HepG2 (cell line): ENCODE measurements at regions not wholly inside any gene's neighbourhood (a gene's known extent, or its start where the extent isn't known, plus 50 kb on each side); places are given as distances from the start of the nearest gene placed in this dataset.

Source experiments
- ATAC-seq: fragments of 200-7000 bp; cut with Tn5 transposase; 3 replicates; pipeline ENCODE4 v1.9.1; 2020; ENCODE audit warnings: mild to moderate bottlenecking, moderate library complexity
- BruUV-seq: library from RNA; stranded (reverse); fragments of 400-500 nt; replicated peaks from 2 replicates; lab custom pipeline; 2021; lab: Mats Ljungman, UMichigan
- CTCF ChIA-PET: fragments of 300-600 bp; formaldehyde crosslinking; extraction: SDS; loops from one replicate; lab custom pipeline; 2021; ENCODE audit warnings: low total read pairs, inconsistent platforms, low intra/inter-chr PET ratio; lab: Yijun Ruan, JAX
- POLR2A ChIA-PET: fragments of 350-600 bp; sonication (Branson Sonifier 250); formaldehyde crosslinking; loops from one replicate; lab custom pipeline; 2020; ENCODE audit warnings: antibody characterized with exemption, inconsistent platforms; lab: Yijun Ruan, JAX
- DNase-seq: peaks from one replicate; pipeline ENCODE4 v3.0.0-alpha.2; 2015; ENCODE audit warnings: low spot score
- FAIRE-seq: peaks from 3 replicates; lab custom pipeline; 2011; peaks lifted over from hg19 to GRCh38; lab: Jason Lieb, UNC
- H2AFZ ChIP-seq: one replicate; pipeline ENCODE4 v1.6.1; 2011; ENCODE audit warnings: low read length, inconsistent platforms
- H3K27ac ChIP-seq: fragments of 300-600 bp; 3 replicates; pipeline ENCODE4 v1.8.0; 2011; ENCODE audit warnings: mixed run types, mild to moderate bottlenecking, mixed read lengths, low read length, inconsistent platforms; ENCODE audit not compliant: insufficient read depth; ENCODE audit errors: extremely low read length
- H3K27me3 ChIP-seq, 2 experiments: fragments of 200-600 bp in 1 of 2; 2 replicates in 1 of 2; 3 replicates in 1 of 2; pipeline versions ENCODE4 v1.6.0 to v1.8.0; 2011; ENCODE audit warnings: low read length in 2 of 2, mild to moderate bottlenecking in 2 of 2, moderate library complexity in 2 of 2, inconsistent platforms in 1 of 2; ENCODE audit not compliant: insufficient read depth in 2 of 2, control insufficient read depth in 1 of 2
- H3K36me3 ChIP-seq, 2 experiments: fragments of 200-600 bp in 1 of 2; replicated peaks in 1 of 2; 2 replicates in 1 of 2; 3 replicates in 1 of 2; pipeline versions ENCODE4 v1.5.1 to v1.8.0; 2011; ENCODE audit warnings: low read length in 2 of 2, inconsistent platforms in 1 of 2; ENCODE audit not compliant: insufficient read depth in 2 of 2, control insufficient read depth in 1 of 2
- H3K4me1 ChIP-seq: 2 replicates; pipeline ENCODE4 v1.5.1; 2012; ENCODE audit warnings: low read length, inconsistent platforms; ENCODE audit not compliant: insufficient read depth
- H3K4me2 ChIP-seq: 2 replicates; pipeline ENCODE4 v1.6.0; 2011; ENCODE audit warnings: low read depth, low read length, inconsistent platforms
- H3K4me3 ChIP-seq, 3 experiments: fragments of 200-600 bp in 1 of 3; sonication (generic), shearing (Covaris generic) in 1 of 3; replicated peaks in 1 of 3; 2 replicates each; pipeline ENCODE4 v1.5.1; 2011 to 2016; ENCODE audit warnings: low read length in 3 of 3, inconsistent platforms in 2 of 3, low read depth in 2 of 3, mild to moderate bottlenecking in 2 of 3, control low read depth in 1 of 3, mixed read lengths in 1 of 3; ENCODE audit not compliant: insufficient read depth in 1 of 3
- H3K79me2 ChIP-seq: one replicate; pipeline ENCODE4 v1.6.1; 2011; ENCODE audit warnings: low read length, inconsistent platforms; ENCODE audit not compliant: insufficient read depth
- H3K9ac ChIP-seq: 2 replicates; pipeline ENCODE4 v1.6.0; 2011; ENCODE audit warnings: mild to moderate bottlenecking, low read depth, low read length, inconsistent platforms; ENCODE audit not compliant: insufficient read depth
- H3K9me3 ChIP-seq: 2 replicates; pipeline ENCODE4 v1.5.1; 2012; ENCODE audit warnings: mild to moderate bottlenecking, low read length
- H4K20me1 ChIP-seq: 2 replicates; pipeline ENCODE4 v1.6.0; 2011; ENCODE audit warnings: inconsistent platforms, mild to moderate bottlenecking, low read length, moderate library complexity; ENCODE audit not compliant: insufficient read depth
- BRF2 ChIP-seq: sonication (generic); formaldehyde crosslinking; IDR thresholded peaks from 2 replicates; pipeline ENCODE4 v1.8.1; 2022; ENCODE audit warnings: mild to moderate bottlenecking, missing genetic modification reagents
- CBX1 ChIP-seq: IDR thresholded peaks from one replicate; pipeline ENCODE4 v1.6.1; 2016; ENCODE audit warnings: antibody characterized with exemption, low read depth
- CBX2 ChIP-seq, 2 experiments: fragments of 200-600 bp in 1 of 2; sonication (generic); formaldehyde crosslinking in 1 of 2; IDR thresholded peaks; 2 replicates each; pipeline versions ENCODE4 v1.7.0 to v1.8.1; 2018 to 2022; ENCODE audit warnings: low read depth in 2 of 2, low read length in 1 of 2, mild to moderate bottlenecking in 1 of 2, missing genetic modification reagents in 1 of 2
- HOXD1 ChIP-seq: sonication (generic); formaldehyde crosslinking; IDR thresholded peaks from 2 replicates; pipeline ENCODE4 v1.5.0; 2020; ENCODE audit warnings: missing genetic modification reagents
- JUN ChIP-seq: sonication (generic); formaldehyde crosslinking; IDR thresholded peaks from 2 replicates; pipeline ENCODE4 v1.4.0; 2020; ENCODE audit warnings: mild to moderate bottlenecking, missing genetic modification reagents
- KDM2A ChIP-seq: sonication (generic); formaldehyde crosslinking; IDR thresholded peaks from 2 replicates; pipeline ENCODE4 v1.4.0; 2020; ENCODE audit warnings: low read depth, missing genetic modification reagents, borderline replicate concordance
- KLF6 ChIP-seq: IDR thresholded peaks from 2 replicates; pipeline ENCODE4 v1.8.0; 2016; ENCODE audit warnings: missing biosample characterization, missing genetic modification reagents
- LRRFIP1 ChIP-seq: sonication (generic); formaldehyde crosslinking; conservative IDR thresholded peaks from 2 replicates; pipeline ENCODE4 v1.4.0; 2020; ENCODE audit warnings: missing genetic modification reagents
- NFE2 ChIP-seq: sonication (generic); formaldehyde crosslinking; IDR thresholded peaks from 2 replicates; pipeline ENCODE4 v1.4.0; 2020; ENCODE audit warnings: missing genetic modification reagents
- ONECUT2 ChIP-seq: sonication (generic); formaldehyde crosslinking; IDR thresholded peaks from 2 replicates; pipeline ENCODE4 v1.4.0; 2020; ENCODE audit warnings: missing genetic modification reagents
- PRDM4 ChIP-seq: sonication (generic); formaldehyde crosslinking; IDR thresholded peaks from 2 replicates; pipeline ENCODE4 v1.9.0; 2021; ENCODE audit warnings: missing genetic modification reagents, borderline replicate concordance
- RCOR2 ChIP-seq: IDR thresholded peaks from 2 replicates; pipeline ENCODE4 v1.6.1; 2016; ENCODE audit warnings: missing biosample characterization, missing genetic modification reagents
- SIN3B ChIP-seq: fragments of 150-350 bp; IDR thresholded peaks from 2 replicates; pipeline ENCODE4 v1.6.1; 2014; ENCODE audit warnings: low read length
- SP140L ChIP-seq: sonication (generic); formaldehyde crosslinking; IDR thresholded peaks from 2 replicates; pipeline ENCODE4 v1.4.0; 2020; ENCODE audit warnings: missing genetic modification reagents, borderline replicate concordance
- SP4 ChIP-seq: sonication (generic); formaldehyde crosslinking; IDR thresholded peaks from 2 replicates; pipeline ENCODE4 v1.8.1; 2023; ENCODE audit warnings: mild to moderate bottlenecking, missing genetic modification reagents
- TSC22D2 ChIP-seq: sonication (generic); formaldehyde crosslinking; IDR thresholded peaks from 2 replicates; pipeline ENCODE4 v1.5.1; 2020; ENCODE audit warnings: missing genetic modification reagents, mild to moderate bottlenecking, borderline replicate concordance
- ZNF205 ChIP-seq: IDR thresholded peaks from 2 replicates; pipeline ENCODE4 v1.6.1; 2018; ENCODE audit warnings: missing biosample characterization, missing genetic modification reagents
- ZNF3 ChIP-seq: IDR thresholded peaks from 2 replicates; pipeline ENCODE4 v1.7.0; 2017; ENCODE audit warnings: inconsistent platforms
- ZNF644 ChIP-seq: IDR thresholded peaks from 2 replicates; pipeline ENCODE4 v1.6.1; 2016; ENCODE audit warnings: low read depth
- ZNF83 ChIP-seq: sonication (generic); formaldehyde crosslinking; IDR thresholded peaks from 2 replicates; pipeline ENCODE4 v1.4.0; 2020; ENCODE audit warnings: missing genetic modification reagents, mild to moderate bottlenecking, borderline replicate concordance
- WGBS: methylation state at CpG from one replicate; pipeline ENCODE4 v1.1.6; 2017; ENCODE audit warnings: low lambda C conversion rate; 5-methylcytosine and 5-hydroxymethylcytosine counted together
- in situ Hi-C: cut with HindIII; loops from 2 replicates; pipeline ENCODE4 v1.10.0; 2017; ENCODE audit warnings: low pct_unique_long_range_greater_than_20kb; ENCODE audit not compliant: extremely low pct_ligation_motif_present
- intact Hi-C: fragments of 100-400 bp; cut with micrococcal nuclease; formaldehyde crosslinking; loops from one replicate; pipeline ENCODE4 v1.10.0; 2022; ENCODE audit not compliant: unreplicated experiment

GRCh38 chr2:207321514-207321913 lies 155.8 kb upstream of the KLF7 start (continued):
- no peak for TF ChIP-seq SP140L (CRISPR knock-in tag)

- Histone ChIP-seq H3K36me3 (no peaks in the 10 kb centered on the region), H4K20me1 (no peaks in the 10 kb centered on the region), H3K27ac (no peak overlapping the region), H3K9ac (no peak overlapping the region), H3K9me3 (no peaks in the 10 kb centered on the region), H3K4me2 (no peak overlapping the region), H3K4me1 (no peaks in the 10 kb centered on the region), H2AFZ (no peak overlapping the region), H3K27me3 (no peaks in the 10 kb centered on the region; a peak in 1 of 5 replicates), H3K4me3 (no peak overlapping the region), H3K79me2 (no peaks in the 10 kb centered on the region)
- CTCF ChIA-PET, result no interaction called here
- intact Hi-C loops (no loop called here), in situ Hi-C loops (no loop called here)
- WGBS, result 0% methylated on average over 1 of the region's 1 CpG
- ATAC-seq (no peak), DNase-seq (no peak), FAIRE-seq (no peak)
- BruUV-seq, result no TSS peak
- no peak for TF ChIP-seq CBX2 (IDR thresholded peaks at IDR 0.05; ENCODE audit: low read depth, low read length)
- TF ChIP-seq CBX2 (CRISPR knock-in tag; IDR thresholded peaks at IDR 0.05; ENCODE audit: low read depth), result no peak
- TF ChIP-seq SP4 (CRISPR knock-in tag), result no peak
- no peak for TF ChIP-seq BRF2 (CRISPR knock-in tag)
- TF ChIP-seq HOXD1, result no peak
- no peak for TF ChIP-seq LRRFIP1 (CRISPR knock-in tag)
- TF ChIP-seq KDM2A (CRISPR knock-in tag), result no peak
- no peak for TF ChIP-seq SIN3B
- TF ChIP-seq NFE2 (CRISPR knock-in tag), result no peak
- TF ChIP-seq PRDM4 (CRISPR knock-in tag), result no peak
- TF ChIP-seq ONECUT2 (CRISPR knock-in tag), result no peak
- no peak for TF ChIP-seq JUN (CRISPR knock-in tag)
- no peak for TF ChIP-seq KLF6 (CRISPR knock-in tag)
- TF ChIP-seq CBX1, result no peak
- no peak for TF ChIP-seq TSC22D2
- no peak for TF ChIP-seq ZNF205 (CRISPR knock-in tag)
- no peak for TF ChIP-seq ZNF3 (CRISPR knock-in tag)
- no peak for TF ChIP-seq RCOR2
- TF ChIP-seq ZNF644 (CRISPR knock-in tag), result no peak
- TF ChIP-seq ZNF83 (CRISPR knock-in tag), result no peak
- POLR2A ChIA-PET, result no interaction called here
Measured at GRCh38 chr2:207324001-207324400, 158.3 kb upstream of the KLF7 start.
